Neural crest cell (in vitro differentiated cells): ENCODE measurements at regions not wholly inside any gene's neighbourhood (a gene's known extent, or its start where the extent isn't known, plus 50 kb on each side); places are given as distances from the start of the nearest gene placed in this dataset.

ENCODE experiments used
- DNase-seq: peaks from one replicate; pipeline ENCODE4 v3.0.0; 2021; ENCODE audit warnings: low read depth, mixed read lengths, low spot score
- H3K27ac Mint-ChIP-seq: one replicate; pipeline ENCODE4 v1.8.0; 2021; ENCODE audit warnings: mild to moderate bottlenecking, mixed read lengths; ENCODE audit not compliant: unreplicated experiment
- H3K27me3 Mint-ChIP-seq: 2 replicates; pipeline ENCODE4 v1.8.0; 2021; ENCODE audit warnings: low read depth, mild to moderate bottlenecking, mixed read lengths
- H3K36me3 Mint-ChIP-seq: 2 replicates; pipeline ENCODE4 v1.8.0; 2021; ENCODE audit warnings: low read depth, mild to moderate bottlenecking, mixed read lengths
- H3K4me1 Mint-ChIP-seq: 2 replicates; pipeline ENCODE4 v1.8.0; 2021; ENCODE audit warnings: mixed read lengths
- H3K4me3 Mint-ChIP-seq: one replicate; pipeline ENCODE4 v1.8.0; 2021; ENCODE audit warnings: mild to moderate bottlenecking, mixed read lengths
- H3K9me3 Mint-ChIP-seq: 2 replicates; pipeline ENCODE4 v1.8.0; 2021; ENCODE audit warnings: mixed read lengths
- CTCF ChIP-seq: fragments of 200-600 bp; sonication (generic); conservative IDR thresholded peaks from 2 replicates; pipeline ENCODE4 v1.5.0; 2021; ENCODE audit warnings: antibody characterized with exemption, mild to moderate bottlenecking

DNA sequence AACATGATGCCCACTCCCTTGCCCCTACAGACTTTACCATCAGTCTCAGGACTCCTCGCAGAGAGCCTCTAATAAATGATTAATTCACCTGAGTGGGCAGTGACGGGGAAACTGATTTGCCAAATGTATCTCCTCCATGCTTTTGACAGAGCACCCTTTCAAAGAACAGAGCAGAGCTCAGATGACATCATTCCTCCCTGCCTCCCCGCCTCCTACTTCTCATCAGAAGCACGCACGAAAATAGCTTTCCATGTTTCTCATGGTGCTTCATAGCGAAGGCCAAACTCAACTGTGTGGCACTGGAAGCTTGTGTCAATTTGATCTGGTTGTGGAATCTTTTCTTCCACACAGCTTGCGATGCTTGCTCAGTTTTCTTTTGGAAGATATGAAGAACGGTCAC, 442.5 kb downstream of the RPS24 start:
- H3K27ac Mint-ChIP-seq = peak overlapping the region; percentile 81
- no peaks in the 10 kb centered on the region for H3K27me3 Mint-ChIP-seq
- H3K36me3 Mint-ChIP-seq = no peaks in the 10 kb centered on the region
- H3K9me3 Mint-ChIP-seq = no peaks in the 10 kb centered on the region
- H3K4me3 Mint-ChIP-seq = no peak overlapping the region
- TF ChIP-seq CTCF = no peak
- no peak for DNase-seq
- peaks cover 50% of the 10 kb centered on the region for H3K4me1 Mint-ChIP-seq

DNA sequence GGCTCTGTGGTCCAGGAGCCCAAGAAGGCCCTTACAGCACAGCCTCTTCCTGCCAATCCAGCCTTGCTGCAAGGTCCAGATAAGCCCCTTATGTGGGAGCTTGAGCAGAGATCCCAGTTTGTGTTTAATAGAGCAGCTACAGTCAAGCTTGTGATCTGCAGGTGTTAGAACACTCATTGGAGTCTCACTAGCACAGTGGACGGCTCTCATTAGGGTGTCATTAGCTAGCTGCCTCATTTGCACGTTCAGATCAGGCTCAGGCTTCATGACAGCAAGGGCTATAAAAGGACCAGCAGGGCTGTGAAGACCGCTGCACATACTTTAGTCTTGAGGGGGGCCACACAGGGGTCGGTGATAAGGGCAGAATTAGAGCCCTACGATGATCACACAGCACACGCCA, 443.2 kb downstream of the RPS24 start:
- no peak overlapping the region for H3K4me3 Mint-ChIP-seq
- DNase-seq = no peak
- no peaks in the 10 kb centered on the region for H3K9me3 Mint-ChIP-seq
- H3K27ac Mint-ChIP-seq = no peak overlapping the region
- no peaks in the 10 kb centered on the region for H3K36me3 Mint-ChIP-seq
- H3K27me3 Mint-ChIP-seq = no peaks in the 10 kb centered on the region
- peaks cover 50% of the 10 kb centered on the region for H3K4me1 Mint-ChIP-seq
- TF ChIP-seq CTCF = no peak

GRCh38 chr10:78478919-78479318, 445.3 kb downstream of the RPS24 start:
- H3K27me3 Mint-ChIP-seq = no peaks in the 10 kb centered on the region
- peaks cover 32% of the 10 kb centered on the region for H3K4me1 Mint-ChIP-seq
- no peak overlapping the region for H3K4me3 Mint-ChIP-seq
- H3K36me3 Mint-ChIP-seq = no peaks in the 10 kb centered on the region
- no peak overlapping the region for H3K27ac Mint-ChIP-seq
- DNase-seq = no peak
- no peak for TF ChIP-seq CTCF
- H3K9me3 Mint-ChIP-seq = no peaks in the 10 kb centered on the region

GRCh38 chr10:78479467-78479866, 445.8 kb downstream of the RPS24 start:
- H3K27ac Mint-ChIP-seq = no peak overlapping the region
- no peaks in the 10 kb centered on the region for H3K27me3 Mint-ChIP-seq
- DNase-seq = no peak
- H3K4me3 Mint-ChIP-seq = no peak overlapping the region
- no peaks in the 10 kb centered on the region for H3K36me3 Mint-ChIP-seq
- peaks cover 32% of the 10 kb centered on the region for H3K4me1 Mint-ChIP-seq
- no peak for TF ChIP-seq CTCF
- no peaks in the 10 kb centered on the region for H3K9me3 Mint-ChIP-seq

DNA sequence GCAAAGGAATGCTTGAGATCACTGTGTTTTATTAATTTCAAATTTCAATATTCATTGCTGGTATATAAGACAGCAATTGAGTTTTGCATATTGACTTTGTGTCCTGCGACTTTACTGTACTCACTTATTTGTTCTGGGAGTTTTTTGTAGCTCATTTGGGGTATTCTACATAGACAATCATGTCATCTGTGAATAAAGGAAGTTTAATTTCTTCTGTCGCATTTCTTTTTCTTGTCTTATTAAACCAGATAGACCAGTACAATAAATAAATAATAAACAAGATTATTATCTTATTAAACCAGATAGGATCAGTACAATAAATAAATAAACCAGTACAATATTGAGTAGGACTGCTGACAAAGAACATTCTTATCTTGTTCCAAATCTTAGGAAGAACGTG, 448.2 kb downstream of the RPS24 start:
- Mint-ChIP-seq H3K4me3 (no peak overlapping the region), H3K27ac (no peak overlapping the region), H3K36me3 (no peaks in the 10 kb centered on the region), H3K9me3 (no peaks in the 10 kb centered on the region), H3K4me1 (peaks cover 12% of the 10 kb centered on the region), H3K27me3 (no peaks in the 10 kb centered on the region)
- TF ChIP-seq CTCF = no peak
- no peak for DNase-seq

- H3K4me1 Mint-ChIP-seq = peaks cover 11% of the 10 kb centered on the region
- H3K36me3 Mint-ChIP-seq = no peaks in the 10 kb centered on the region
- no peak overlapping the region for H3K27ac Mint-ChIP-seq
- no peak for DNase-seq
- no peak overlapping the region for H3K4me3 Mint-ChIP-seq
- no peaks in the 10 kb centered on the region for H3K27me3 Mint-ChIP-seq
- H3K9me3 Mint-ChIP-seq = no peaks in the 10 kb centered on the region
- no peak for TF ChIP-seq CTCF
Measured at GRCh38 chr10:78483641-78484040, 450.0 kb downstream of the RPS24 start.
